PC-9 (cell line): ENCODE measurements at regions not wholly inside any gene's neighbourhood (a gene's known extent, or its start where the extent isn't known, plus 50 kb on each side); places are given as distances from the start of the nearest gene placed in this dataset.

ENCODE experiments used
- EZH2 ChIP-seq: fragments of 200-600 bp; sonication (generic); IDR thresholded peaks from 2 replicates; pipeline ENCODE4 v1.8.0; 2017; ENCODE audit warnings: antibody characterized with exemption, low read depth
- TF ChIP-seq, protein P1 (sequence below): fragments of 200-600 bp; sonication (generic); conservative IDR thresholded peaks from 2 replicates; pipeline ENCODE4 v1.6.1; 2017; ENCODE audit warnings: mixed run types, antibody characterized with exemption, mild to moderate bottlenecking, moderate library complexity

DNA sequence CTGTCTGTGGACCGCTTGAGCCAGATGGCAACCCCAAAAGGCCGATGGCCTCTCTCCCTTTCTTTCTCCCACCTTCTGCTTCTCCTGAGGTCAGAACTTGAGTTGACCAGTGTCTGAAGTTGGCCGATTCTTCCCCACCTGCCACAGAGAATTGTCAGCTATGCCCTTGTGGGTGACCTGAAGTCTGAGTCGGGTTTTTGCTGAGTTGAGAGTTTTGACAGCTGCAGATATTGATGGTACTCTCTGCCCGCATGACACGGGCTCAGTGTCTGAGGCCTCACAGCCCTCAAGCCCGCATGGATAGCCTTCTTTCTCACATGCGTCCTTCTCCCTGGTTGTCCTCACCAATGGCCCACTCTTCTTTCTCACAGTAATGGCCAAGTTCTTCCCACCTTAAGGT, 111.0 kb downstream of the EFNB1 start:
- TF ChIP-seq, protein P1, sequence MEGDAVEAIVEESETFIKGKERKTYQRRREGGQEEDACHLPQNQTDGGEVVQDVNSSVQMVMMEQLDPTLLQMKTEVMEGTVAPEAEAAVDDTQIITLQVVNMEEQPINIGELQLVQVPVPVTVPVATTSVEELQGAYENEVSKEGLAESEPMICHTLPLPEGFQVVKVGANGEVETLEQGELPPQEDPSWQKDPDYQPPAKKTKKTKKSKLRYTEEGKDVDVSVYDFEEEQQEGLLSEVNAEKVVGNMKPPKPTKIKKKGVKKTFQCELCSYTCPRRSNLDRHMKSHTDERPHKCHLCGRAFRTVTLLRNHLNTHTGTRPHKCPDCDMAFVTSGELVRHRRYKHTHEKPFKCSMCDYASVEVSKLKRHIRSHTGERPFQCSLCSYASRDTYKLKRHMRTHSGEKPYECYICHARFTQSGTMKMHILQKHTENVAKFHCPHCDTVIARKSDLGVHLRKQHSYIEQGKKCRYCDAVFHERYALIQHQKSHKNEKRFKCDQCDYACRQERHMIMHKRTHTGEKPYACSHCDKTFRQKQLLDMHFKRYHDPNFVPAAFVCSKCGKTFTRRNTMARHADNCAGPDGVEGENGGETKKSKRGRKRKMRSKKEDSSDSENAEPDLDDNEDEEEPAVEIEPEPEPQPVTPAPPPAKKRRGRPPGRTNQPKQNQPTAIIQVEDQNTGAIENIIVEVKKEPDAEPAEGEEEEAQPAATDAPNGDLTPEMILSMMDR = no peak
- no peak for TF ChIP-seq EZH2
